K562 (cell line): ENCODE measurements at regions not wholly inside any gene's neighbourhood (a gene's known extent, or its start where the extent isn't known, plus 50 kb on each side); places are given as distances from the start of the nearest gene placed in this dataset.

ENCODE experiments used
- ATAC-seq: fragments of 200-7000 bp; cut with Tn5 transposase; 3 replicates; pipeline ENCODE4 v1.9.1; 2020; ENCODE audit warnings: moderate library complexity
- BruUV-seq: library from RNA; stranded (reverse); fragments of 400-500 nt; replicated peaks from 2 replicates; lab custom pipeline; 2021; lab: Mats Ljungman, UMichigan
- CTCF ChIA-PET: fragments of 300-600 bp; formaldehyde crosslinking; extraction: SDS; loops from one replicate; lab custom pipeline; 2021; ENCODE audit warnings: low intra/inter-chr PET ratio; lab: Yijun Ruan, JAX
- POLR2A ChIA-PET: fragments of 300-600, 350-650 bp; sonication (Branson Sonifier 250); formaldehyde crosslinking; extraction: SDS; loops from one replicate; lab custom pipeline; 2021; ENCODE audit warnings: antibody characterized with exemption, inconsistent platforms; lab: Yijun Ruan, JAX
- DNase-seq, 4 experiments: peaks; one replicate each; pipeline versions ENCODE4 v3.0.0 to v3.0.0-alpha.2; 2011 to 2018; ENCODE audit warnings: low spot score in 3 of 4, mixed read lengths in 3 of 4; ENCODE audit errors: extremely low read depth in 1 of 4
- FAIRE-seq: peaks from 2 replicates; lab custom pipeline; 2011; peaks lifted over from hg19 to GRCh38; lab: Jason Lieb, UNC
- H2AFZ ChIP-seq: 2 replicates; pipeline ENCODE4 v1.6.0; 2011; ENCODE audit warnings: low read depth, low read length, control low read depth, inconsistent platforms
- H3K27ac ChIP-seq: fragments of 200-600 bp; 3 replicates; pipeline ENCODE4 v1.8.0; 2011; ENCODE audit warnings: low read depth, mild to moderate bottlenecking, control low read depth, inconsistent platforms, low read length, moderate library complexity, mixed read lengths; ENCODE audit errors: extremely low read depth
- H3K27me3 ChIP-seq, 2 experiments: fragments of 300-600 bp in 1 of 2; 2 replicates in 1 of 2; 3 replicates in 1 of 2; pipeline versions ENCODE4 v1.6.0 to v1.8.0; 2011; ENCODE audit warnings: inconsistent platforms in 2 of 2, low read length in 2 of 2, mild to moderate bottlenecking in 1 of 2, mixed read lengths in 1 of 2, moderate library complexity in 1 of 2; ENCODE audit not compliant: control insufficient read depth in 2 of 2, insufficient read depth in 2 of 2
- H3K36me3 ChIP-seq: fragments of 300-600 bp; 3 replicates; pipeline ENCODE4 v1.8.0; 2011; ENCODE audit warnings: mild to moderate bottlenecking, low read length, inconsistent platforms; ENCODE audit not compliant: control insufficient read depth, insufficient read depth
- H3K4me1 ChIP-seq, 2 experiments: fragments of 200-600 bp in 1 of 2; replicated peaks in 1 of 2; 2 replicates in 1 of 2; 3 replicates in 1 of 2; pipeline versions ENCODE4 v1.5.1 to v1.8.0; 2011; ENCODE audit warnings: inconsistent platforms in 2 of 2, low read length in 2 of 2, mild to moderate bottlenecking in 1 of 2, mixed read lengths in 1 of 2, moderate library complexity in 1 of 2; ENCODE audit not compliant: control insufficient read depth in 2 of 2, insufficient read depth in 2 of 2
- H3K4me2 ChIP-seq: 2 replicates; pipeline ENCODE4 v1.6.1; 2011; ENCODE audit warnings: low read length, control low read depth, inconsistent platforms, mixed read lengths; ENCODE audit not compliant: insufficient read depth
- H3K4me3 ChIP-seq: fragments of 200-600 bp; sonication (generic), shearing (Covaris generic); 2 replicates; pipeline ENCODE4 v1.5.1; 2016; ENCODE audit warnings: control low read depth, inconsistent platforms
- H3K79me2 ChIP-seq: fragments of 200-600 bp; 3 replicates; pipeline ENCODE4 v1.8.0; 2011; ENCODE audit warnings: low read length, inconsistent platforms; ENCODE audit not compliant: control insufficient read depth, insufficient read depth
- H3K9ac ChIP-seq, 2 experiments: 2 replicates each; pipeline versions ENCODE4 v1.6.0 to v1.6.1; 2011; ENCODE audit warnings: low read depth in 2 of 2, low read length in 2 of 2, control low read depth in 1 of 2, inconsistent platforms in 1 of 2, mild to moderate bottlenecking in 1 of 2, mixed read lengths in 1 of 2; ENCODE audit not compliant: insufficient read depth in 1 of 2
- H3K9me1 ChIP-seq: one replicate; pipeline ENCODE4 v1.6.0; 2011; ENCODE audit warnings: inconsistent platforms, mild to moderate bottlenecking, low read length, moderate library complexity; ENCODE audit not compliant: control insufficient read depth, insufficient read depth
- H3K9me3 ChIP-seq: replicated peaks from 2 replicates; pipeline ENCODE4 v1.5.1; 2011; ENCODE audit warnings: low read depth, low read length, inconsistent platforms; ENCODE audit not compliant: control insufficient read depth, insufficient read depth
- H4K20me1 ChIP-seq: replicated peaks from 2 replicates; pipeline ENCODE4 v1.6.1; 2011; ENCODE audit warnings: low read length, inconsistent platforms, mixed read lengths; ENCODE audit not compliant: control insufficient read depth, insufficient read depth
- ATF6 ChIP-seq: sonication (generic); formaldehyde crosslinking; IDR thresholded peaks from 2 replicates; pipeline ENCODE4 v1.4.0; 2020; ENCODE audit warnings: mild to moderate bottlenecking, missing genetic modification reagents
- DPF2 ChIP-seq: fragments of 450-650 bp; IDR thresholded peaks from 2 replicates; pipeline ENCODE4 v1.6.1; 2016
- MGA ChIP-seq: fragments of 450-650 bp; IDR thresholded peaks from 2 replicates; pipeline ENCODE4 v1.6.1; 2016; ENCODE audit warnings: mild to moderate bottlenecking, moderate library complexity
- NFXL1 ChIP-seq: fragments of 450-650 bp; formaldehyde crosslinking; IDR thresholded peaks from 2 replicates; pipeline ENCODE4 v1.4.0; 2021; ENCODE audit warnings: mild to moderate bottlenecking
- ZFX ChIP-seq: sonication (generic); formaldehyde crosslinking; IDR thresholded peaks from 2 replicates; pipeline ENCODE4 v1.8.0; 2022; ENCODE audit warnings: mild to moderate bottlenecking, missing genetic modification reagents, moderate library complexity
- ZNF707 ChIP-seq: fragments of 250-450 bp; sonication (Bioruptor Pico); conservative IDR thresholded peaks from 2 replicates; pipeline ENCODE4 v1.8.0; 2022; ENCODE audit warnings: inconsistent platforms, mild to moderate bottlenecking, moderate library complexity
- WGBS: fragments of 100-300 bp; shearing (Covaris generic); methylation state at CpG from one replicate; pipeline ENCODE4 v1.1.6; 2016; ENCODE audit warnings: low coverage, mixed read lengths; ENCODE audit not compliant: insufficient coverage; ENCODE audit errors: missing lambda C conversion rate; 5-methylcytosine and 5-hydroxymethylcytosine counted together
- in situ Hi-C: fragments of 300-500 bp; cut with MboI; formaldehyde crosslinking; loops from 4 replicates; pipeline ENCODE4 v1.15.0; 2018; ENCODE audit warnings: inconsistent platforms, mixed read lengths
- intact Hi-C: fragments of 100-400 bp; cut with micrococcal nuclease; formaldehyde crosslinking; loops from 2 replicates; pipeline ENCODE4 v1.14.2; 2022

GRCh38 chr2:103430191-103430590, 668.4 kb downstream of the TMEM182 start:
- Histone ChIP-seq H3K9me1 (no peaks in the 10 kb centered on the region), H3K27ac (no peak overlapping the region), H3K27me3 (no peaks in the 10 kb centered on the region), H4K20me1 (no peaks in the 10 kb centered on the region), H3K9ac (no peak overlapping the region), H3K9me3 (no peaks in the 10 kb centered on the region; the same call in 1 of the 2 replicates), H3K79me2 (no peaks in the 10 kb centered on the region), H3K36me3 (no peaks in the 10 kb centered on the region), H2AFZ (no peak overlapping the region), H3K4me3 (no peak overlapping the region), H3K4me1 (no peaks in the 10 kb centered on the region; a peak in 1 of 5 replicates), H3K4me2 (no peak overlapping the region)
- TF ChIP-seq ZNF707 (CRISPR knock-in tag) (no peak), ATF6 (CRISPR knock-in tag) (no peak), NFXL1 (no peak), DPF2 (no peak), ZFX (CRISPR knock-in tag) (no peak), MGA (no peak)
- no peak for FAIRE-seq
- no peak for DNase-seq
- ATAC-seq, result no peak
- in situ Hi-C loops, result no loop called here
- 15% methylated on average over 6 of the region's 6 CpGs for WGBS
- ChIA-PET POLR2A (no interaction called here), CTCF (no interaction called here)
- BruUV-seq, result no TSS peak
- intact Hi-C loops, result no loop called here
